ENCODE measurements at regions not wholly inside any gene's neighbourhood (a gene's known extent, or its start where the extent isn't known, plus 50 kb on each side); places are given as distances from the start of the nearest gene placed in this dataset.

GRCh38 chr11:111169367-111169766 lies 76.2 kb upstream of the POU2AF2 start:
- no peak for TF ChIP-seq EZH2phosphoT487 (IDR thresholded peaks at IDR 0.05; ENCODE audit: borderline replicate concordance)
- TF ChIP-seq ZBTB33 (IDR thresholded peaks at IDR 0.05; ENCODE audit: extremely low read depth, insufficient replicate concordance, low read length), result no peak
- no peak for TF ChIP-seq POLR2A (IDR thresholded peaks at IDR 0.05; ENCODE audit: borderline replicate concordance, extremely low read depth, insufficient read depth, insufficient read length)
- no peak for TF ChIP-seq ZFX (IDR thresholded peaks at IDR 0.05)
